22Rv1 (cell line): ENCODE measurements at regions not wholly inside any gene's neighbourhood (a gene's known extent, or its start where the extent isn't known, plus 50 kb on each side); places are given as distances from the start of the nearest gene placed in this dataset.

ENCODE experiments used
- ZFX ChIP-seq: fragments of 450-650 bp; IDR thresholded peaks from 2 replicates; pipeline ENCODE4 v1.6.1; 2017; ENCODE audit warnings: antibody characterized with exemption, borderline replicate concordance
- TF ChIP-seq, protein P1 (sequence below): fragments of 450-650 bp; IDR thresholded peaks from 2 replicates; pipeline ENCODE4 v1.5.1; 2017; ENCODE audit warnings: mild to moderate bottlenecking

- TF ChIP-seq, protein P1, sequence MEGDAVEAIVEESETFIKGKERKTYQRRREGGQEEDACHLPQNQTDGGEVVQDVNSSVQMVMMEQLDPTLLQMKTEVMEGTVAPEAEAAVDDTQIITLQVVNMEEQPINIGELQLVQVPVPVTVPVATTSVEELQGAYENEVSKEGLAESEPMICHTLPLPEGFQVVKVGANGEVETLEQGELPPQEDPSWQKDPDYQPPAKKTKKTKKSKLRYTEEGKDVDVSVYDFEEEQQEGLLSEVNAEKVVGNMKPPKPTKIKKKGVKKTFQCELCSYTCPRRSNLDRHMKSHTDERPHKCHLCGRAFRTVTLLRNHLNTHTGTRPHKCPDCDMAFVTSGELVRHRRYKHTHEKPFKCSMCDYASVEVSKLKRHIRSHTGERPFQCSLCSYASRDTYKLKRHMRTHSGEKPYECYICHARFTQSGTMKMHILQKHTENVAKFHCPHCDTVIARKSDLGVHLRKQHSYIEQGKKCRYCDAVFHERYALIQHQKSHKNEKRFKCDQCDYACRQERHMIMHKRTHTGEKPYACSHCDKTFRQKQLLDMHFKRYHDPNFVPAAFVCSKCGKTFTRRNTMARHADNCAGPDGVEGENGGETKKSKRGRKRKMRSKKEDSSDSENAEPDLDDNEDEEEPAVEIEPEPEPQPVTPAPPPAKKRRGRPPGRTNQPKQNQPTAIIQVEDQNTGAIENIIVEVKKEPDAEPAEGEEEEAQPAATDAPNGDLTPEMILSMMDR = no peak
- no peak for TF ChIP-seq ZFX
Observed at GRCh38 chr9:118635416-118635815, 733.8 kb downstream of the BRINP1 start.
